Stimulated activated CD8-positive, alpha-beta memory T cell treated with anti-CD3 and anti-CD28 coated beads, Interleukin-2, amount 100 ng/mL, for 1 hour (primary cell): ENCODE measurements at regions not wholly inside any gene's neighbourhood (a gene's known extent, or its start where the extent isn't known, plus 50 kb on each side); places are given as distances from the start of the nearest gene placed in this dataset.

Source experiments
- DNase-seq, 2 donors: peaks; one replicate each; pipeline ENCODE4 v3.0.0-alpha.2; 2020; ENCODE audit warnings: low read depth in 2 of 2

DNA sequence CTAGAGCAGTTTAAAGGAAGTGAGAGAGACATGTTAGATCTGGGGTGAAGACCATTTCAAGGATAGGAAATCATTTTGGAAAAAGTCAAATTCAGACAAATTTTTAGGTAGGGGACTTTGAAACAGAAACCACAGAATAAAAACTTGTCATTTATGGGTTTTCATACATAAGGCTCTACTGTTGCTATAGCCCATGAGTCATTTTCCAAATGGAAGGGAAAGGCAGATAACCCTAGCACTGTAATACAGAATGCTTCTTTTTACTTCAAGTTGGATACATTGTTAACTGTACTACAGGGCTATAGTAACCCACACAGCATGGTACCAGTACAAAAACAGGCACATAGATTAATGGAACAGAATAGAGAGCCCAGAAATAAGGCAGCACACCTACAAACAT, 455.4 kb downstream of the EBF1 start:
- DNase-seq: no peak

DNA sequence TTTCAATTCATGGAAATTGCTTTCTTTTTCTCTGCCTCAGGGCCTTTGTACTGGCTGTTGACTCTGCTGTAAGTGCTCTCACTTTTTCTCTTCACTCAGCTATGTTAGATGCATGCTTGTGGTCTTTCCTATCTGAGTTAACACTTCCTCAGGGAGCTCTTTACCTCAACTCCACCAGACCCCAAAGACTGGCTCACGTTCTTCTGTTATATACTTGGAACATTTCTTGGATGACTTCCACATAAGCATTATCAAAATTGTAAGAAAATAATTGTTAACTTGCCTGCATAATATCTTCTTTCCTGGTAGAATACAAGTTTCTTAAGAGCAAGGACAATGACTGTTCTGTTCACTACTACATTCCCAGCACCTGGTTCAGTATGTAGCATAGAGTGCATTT, 455.9 kb downstream of the EBF1 start:
- DNase-seq: no peak

DNA sequence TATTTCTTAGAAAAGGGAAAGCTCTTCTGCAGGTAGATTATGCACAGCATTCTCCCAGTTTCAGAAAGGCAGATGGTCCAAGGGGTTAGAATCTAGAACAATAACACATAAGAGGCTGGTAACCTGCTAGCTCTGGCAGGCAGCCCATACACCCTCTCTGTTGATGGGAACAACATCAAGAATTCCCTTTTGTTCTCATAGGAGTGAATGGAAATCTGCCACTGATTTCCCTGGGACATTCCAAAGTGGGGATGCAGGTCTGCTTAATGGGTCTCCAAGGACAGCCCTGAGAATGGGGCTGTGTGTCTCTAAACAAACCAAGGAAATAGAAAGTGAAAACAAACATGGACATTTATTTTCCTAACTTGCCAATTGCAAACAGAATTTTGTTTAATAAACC, 456.8 kb downstream of the EBF1 start:
- DNase-seq: no peak

DNA sequence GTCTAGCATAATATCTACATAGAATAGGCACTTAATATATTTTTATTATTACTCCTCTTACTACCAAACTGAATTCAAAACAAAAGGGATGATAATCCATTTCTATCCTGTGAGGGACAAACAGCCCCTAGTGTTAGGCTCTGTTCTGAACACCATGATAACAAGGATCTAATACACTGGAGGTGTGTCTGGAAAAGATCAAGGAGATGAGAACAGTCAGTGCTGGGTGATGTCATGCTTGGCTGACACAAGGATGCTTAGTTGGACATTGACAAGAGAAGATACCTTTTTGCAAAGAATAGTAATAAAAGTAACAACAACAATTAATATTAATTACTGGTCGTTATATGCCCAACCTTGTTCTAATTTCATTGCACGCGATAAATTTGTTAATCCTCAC, 458.7 kb downstream of the EBF1 start:
- DNase-seq: no peak

DNA sequence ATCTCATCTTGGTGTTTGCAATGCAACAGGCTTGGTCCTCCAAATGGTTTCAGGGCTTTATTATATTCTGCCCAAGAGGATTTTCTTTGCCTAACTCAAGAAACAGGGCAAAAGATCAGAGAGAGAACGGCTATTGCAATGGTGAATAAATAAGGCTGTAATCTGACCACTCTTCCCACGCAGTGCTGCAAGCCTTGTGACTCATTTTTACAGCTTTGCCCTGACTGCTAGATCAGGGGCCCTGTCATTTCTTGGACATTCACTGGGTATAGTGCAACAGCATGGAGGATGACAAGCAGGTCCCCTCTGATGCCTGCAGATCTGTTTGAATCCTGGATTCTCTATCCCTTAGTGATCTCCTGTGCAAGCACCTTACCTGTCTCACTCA, 459.1 kb downstream of the EBF1 start:
- DNase-seq: no peak

DNA sequence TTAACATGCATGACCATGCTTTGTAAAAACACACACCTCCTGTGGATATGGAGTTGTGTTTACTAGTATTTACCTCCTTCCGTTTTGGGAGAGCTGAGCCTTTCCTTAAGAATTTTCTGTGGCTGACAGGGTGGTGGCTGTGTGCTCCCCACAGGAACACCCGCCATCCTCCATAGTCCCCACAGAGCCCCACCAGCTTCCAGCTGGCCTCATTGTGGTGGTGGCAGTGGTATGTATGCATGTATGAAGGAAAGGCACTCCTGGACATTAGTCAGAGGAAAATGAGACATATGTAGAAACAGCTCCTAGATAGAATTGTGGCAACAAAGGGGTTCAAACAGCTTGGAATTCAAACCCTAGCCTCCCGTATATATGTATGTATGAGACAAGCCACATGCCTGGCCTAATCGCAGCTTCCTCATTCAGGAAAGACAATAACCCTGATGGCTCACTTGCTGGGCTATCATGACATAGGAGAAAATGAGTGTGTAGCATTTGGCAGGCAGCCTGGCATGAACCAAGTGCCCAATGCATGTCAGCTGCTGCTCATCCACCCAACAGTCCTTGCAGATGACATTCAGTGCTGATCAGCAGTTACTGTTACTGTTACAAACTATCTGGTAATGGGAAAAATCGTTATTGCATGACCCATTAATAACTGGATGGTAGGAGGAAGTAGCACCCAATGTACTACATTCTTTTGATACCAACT, 459.7 kb downstream of the EBF1 start:
- no peak for DNase-seq

DNA sequence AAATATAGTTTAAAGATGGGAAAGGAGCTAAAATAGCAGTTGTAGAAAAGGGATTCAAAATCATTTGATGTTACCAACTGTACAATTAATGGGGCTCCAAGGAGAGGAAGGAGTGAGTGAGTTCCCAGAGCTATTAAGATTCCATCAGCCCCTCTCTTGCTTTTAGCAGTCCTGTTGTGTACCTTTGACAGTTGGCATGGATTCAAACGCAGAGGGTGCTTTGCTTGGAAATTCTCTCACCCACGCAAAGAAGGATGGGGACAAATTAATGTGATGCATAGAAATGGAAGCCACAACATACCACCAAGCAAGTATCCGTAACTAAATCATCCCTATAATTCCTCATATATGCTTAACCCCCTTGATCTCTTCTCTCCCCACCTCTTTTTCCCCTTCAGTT, 461.3 kb downstream of the EBF1 start:
- DNase-seq: no peak

DNA sequence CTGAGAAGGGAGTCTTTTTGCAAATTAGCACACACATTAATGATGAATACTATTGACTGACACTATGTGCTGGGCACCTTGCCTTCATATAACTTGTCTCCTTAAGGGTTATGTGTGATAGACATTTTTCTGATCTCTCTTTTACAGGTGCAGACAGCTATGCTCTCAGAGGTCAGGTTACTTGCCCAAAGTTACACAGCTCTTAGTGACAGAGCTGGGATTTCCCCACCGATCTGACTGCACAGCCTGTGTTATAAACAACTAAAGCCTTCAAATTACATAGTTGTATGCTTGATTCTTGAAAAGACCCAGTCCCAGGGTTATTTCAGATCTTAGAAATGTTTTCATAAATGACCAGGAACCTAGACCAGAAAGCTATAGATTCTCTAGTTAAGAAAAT, 462.7 kb downstream of the EBF1 start:
- DNase-seq: no peak

DNA sequence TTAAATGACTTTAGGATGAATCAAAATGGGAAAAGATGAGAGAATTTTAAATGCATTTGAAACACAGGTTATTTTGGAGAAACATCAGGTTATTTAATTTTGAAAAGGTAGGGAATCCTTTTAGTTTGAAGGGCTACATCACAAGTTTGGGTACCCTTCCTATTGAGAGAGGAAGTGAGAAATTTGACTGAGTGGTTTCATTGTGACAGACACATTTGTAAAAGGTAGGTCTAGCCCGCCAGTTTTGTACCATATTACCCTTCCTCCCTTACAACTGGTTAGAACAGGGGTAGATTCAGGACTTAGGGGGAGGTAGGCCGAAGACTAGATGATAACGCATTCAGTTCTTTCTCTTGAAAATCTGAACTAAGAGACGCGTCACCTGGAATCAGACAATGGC, 464.2 kb downstream of the EBF1 start:
- DNase-seq: no peak

DNA sequence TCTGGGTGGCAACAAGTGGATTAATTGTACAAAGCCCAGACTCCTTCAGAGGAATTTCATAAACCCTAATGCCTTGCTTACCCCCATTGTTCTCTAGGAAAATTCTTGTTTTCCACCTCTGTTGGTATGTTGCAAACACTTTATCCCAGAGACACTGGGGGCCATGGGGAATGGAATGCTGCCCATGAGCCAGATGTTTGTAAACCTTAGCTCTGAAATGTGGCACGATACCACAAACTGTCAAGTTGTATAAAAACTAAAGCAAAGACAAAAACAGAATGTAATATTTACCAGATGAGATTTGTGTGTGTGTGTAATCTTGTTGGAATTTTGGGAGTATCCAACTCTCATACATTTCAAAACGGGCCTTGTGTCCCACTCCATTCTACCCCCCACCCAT, 465.0 kb downstream of the EBF1 start:
- no peak for DNase-seq

DNA sequence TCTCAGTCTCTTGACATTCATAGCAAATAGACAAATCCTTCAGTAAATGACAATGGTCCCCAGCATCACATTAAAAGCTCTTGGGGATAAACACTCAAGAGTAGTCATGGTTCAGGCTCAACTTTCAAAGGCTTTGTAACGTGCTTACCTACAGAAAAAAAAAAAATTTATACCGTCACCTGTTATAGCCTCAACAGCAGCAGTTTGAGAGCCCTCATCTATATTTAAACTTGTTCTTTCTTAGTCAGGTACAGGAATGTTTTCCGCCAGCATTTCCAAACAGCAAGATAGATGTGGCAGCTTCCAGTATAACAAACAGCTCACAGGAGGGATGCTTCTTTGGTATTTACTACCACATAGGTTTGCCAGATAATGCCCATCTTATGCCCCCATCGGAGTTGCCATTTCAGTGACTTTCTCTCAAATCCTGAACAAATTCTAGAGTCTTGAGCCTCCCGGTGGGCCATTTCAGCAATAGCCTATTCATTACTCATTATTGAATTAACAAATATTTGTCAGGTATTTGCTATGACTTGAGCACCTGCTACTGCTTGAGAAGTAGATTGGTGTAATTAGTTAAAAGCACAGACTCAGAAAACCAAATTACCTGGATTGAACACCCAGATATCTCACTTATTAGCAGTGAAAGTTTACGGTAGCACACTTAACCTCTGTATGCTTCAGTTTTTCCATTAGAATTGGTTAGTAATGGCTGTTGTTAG, 470.0 kb downstream of the EBF1 start:
- DNase-seq: no peak

DNA sequence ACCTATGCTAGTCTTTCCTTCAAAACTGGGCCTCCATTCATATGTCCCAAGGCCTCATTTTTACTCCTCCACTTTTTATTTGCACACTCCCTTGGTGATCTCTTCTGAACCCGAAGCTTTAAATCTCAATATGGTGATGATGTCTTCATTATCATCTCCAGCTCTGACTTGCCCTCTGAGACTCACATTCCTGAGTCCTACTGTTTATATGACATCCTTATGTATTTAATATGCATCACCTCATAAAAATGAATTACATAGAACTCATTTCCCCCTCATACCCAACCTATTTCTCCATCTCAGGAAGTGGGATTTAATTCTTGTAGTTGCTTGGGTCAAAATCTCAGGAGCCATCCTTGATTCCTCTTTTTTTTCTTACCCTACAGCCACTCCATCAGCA, 473.0 kb downstream of the EBF1 start:
- no peak for DNase-seq

DNA sequence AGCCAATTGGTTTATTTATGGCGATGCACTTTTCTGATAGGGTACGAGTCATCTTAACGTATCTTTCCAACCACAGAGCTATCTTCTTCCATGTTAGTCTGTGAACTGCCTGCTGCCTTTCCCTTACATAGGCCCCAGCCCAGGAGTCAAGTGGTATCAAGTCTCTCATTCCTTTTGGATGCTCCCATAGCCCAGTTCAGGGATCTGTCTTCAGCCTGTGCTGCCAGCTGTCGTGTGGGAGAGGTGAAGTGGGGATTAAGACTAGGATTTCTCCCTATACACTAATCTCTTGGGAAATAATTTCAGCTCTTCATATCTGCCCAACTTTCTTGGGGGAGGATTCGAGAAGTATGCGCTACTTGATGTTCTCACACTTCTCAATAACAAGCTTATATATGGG, 475.7 kb downstream of the EBF1 start:
- DNase-seq: no peak

DNA sequence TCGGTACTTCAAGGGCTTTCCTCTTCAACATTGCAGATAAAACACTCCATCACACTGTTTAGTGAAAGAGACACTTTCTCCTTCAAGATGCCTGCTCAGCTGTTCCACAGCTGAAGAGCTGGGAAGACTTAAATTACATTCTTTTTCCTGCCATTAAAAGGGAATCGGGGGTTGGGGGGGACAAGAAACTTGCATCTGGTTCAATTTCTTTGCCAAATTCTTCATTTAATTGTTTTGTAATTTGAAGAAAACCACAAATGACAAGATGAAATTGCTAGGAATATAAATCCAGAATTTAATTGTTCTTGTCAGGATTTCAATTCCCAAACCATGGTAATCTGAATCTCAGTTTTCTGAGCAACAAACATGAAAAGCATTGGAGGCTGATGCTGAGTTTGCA, 478.3 kb downstream of the EBF1 start:
- no peak for DNase-seq

DNA sequence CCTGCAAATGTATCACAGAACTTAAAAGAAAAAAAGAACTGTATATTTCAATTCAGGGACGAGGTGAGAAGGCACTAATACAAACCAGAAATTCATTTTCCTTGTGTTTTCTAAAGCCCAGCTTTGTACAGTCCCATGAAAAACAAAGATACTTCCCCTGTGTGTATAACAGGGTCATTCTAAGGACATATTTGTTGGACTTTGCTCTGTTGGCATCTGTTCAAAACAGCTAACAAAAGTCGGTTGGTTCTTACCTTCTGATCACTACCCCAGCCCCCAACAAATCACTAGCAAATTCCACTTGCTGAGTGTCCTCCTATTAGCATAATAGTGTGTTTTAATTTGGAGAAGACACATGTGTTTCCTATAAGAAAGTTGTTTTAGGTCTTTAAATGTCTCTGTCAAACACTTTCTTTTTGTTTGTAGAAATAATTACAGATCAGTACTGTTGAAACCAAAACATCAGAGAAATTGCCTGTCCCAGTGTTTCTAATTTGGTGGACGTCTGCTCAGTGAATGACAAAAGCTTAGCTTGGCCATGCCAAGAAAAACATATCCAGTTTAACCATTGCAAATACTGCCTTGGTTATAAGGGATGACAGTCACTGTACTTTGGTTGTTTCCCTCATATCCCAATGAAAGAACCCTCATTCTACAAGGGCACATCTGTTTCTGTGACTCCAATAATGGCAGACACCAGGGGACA, 480.5 kb downstream of the EBF1 start:
- DNase-seq: no peak

DNA sequence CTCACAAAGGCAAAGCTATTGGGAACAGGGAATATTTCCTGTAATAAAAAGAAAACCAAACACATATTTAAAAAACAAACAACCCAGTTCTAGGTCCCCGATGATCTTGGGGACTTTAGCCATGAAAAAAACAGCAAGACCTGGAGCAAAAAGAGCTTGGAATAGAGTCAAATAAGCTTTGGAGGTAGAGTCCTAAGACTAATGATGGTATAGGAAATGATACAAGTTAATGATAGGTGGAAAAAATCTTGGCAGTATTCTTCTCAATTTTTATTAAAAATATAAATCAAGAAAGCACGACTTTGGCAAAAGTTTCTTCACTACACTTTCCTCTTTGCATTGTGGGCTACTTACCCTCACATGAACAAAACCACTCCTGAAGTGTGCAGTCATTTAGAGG, 481.5 kb downstream of the EBF1 start:
- no peak for DNase-seq

DNA sequence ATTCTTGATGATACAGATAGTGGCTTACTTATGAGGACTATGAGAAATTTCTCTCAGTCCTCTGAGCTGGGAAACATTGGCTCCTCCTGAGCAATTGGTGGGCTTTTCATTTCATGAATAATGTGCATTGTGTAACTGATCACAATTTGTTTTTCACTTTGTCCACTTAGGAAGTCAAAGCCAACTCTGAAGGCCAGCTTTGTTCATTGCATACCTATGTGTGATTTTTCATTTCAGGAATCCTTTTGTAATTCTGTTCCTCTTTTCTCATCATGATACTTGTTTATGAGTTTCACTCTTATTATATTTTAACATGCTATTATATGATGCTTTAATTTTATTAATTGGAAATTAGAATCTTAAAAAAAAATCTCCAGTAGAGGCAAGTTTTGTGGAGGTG, 483.0 kb downstream of the EBF1 start:
- no peak for DNase-seq

DNA sequence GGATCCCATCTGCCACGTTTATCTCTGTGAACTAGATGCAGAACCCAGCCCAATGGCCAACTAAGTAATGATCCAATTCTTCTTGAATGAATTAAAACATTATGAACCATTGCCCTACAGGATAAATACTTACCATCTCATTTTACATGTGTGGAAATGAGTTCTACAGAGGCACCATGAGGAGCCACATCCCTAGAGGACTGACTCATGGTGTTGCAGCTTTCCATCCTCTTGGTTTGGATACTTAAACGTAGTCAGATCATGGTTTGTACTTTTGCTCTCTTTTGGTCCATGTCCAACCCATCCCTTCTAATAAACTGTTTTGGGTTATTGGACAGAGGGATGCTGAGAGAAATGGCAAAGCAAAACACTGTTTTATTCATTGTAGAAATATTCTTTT, 484.8 kb downstream of the EBF1 start:
- DNase-seq: no peak

DNA sequence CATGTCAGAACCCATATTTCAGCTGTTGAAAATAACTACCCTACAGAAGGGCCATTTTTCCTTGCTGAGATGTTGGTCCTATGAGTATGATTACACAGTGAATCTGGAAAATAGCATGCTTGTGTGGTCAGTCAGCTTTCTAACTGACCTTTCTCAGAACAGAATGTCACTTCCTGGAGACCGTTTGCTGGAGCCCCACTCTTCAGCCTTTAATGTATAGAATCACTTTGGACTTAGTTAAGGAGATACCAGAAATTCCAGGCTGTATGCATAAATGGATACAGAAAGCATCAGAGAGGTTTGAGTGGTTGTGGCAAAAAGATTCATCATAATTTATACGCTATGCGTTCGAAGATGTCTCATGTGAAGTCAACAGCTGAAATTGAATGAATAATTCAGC, 488.1 kb downstream of the EBF1 start:
- DNase-seq: no peak

DNA sequence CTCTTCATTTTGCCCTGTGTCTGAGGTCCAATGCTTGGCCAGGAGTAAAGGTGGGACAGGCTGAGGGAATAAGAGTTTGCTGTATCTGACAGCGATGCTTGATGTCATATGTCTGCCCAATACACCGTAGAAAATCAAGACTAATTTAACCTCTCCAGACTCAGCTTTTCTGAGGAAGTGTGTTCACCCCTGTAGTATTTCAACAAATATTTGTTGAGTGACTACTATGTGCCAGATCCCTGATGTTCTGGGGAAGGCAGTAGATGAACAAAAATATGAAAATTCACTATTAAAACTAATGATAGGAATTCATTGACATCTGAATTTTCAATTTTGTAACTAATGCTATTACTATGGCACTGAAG, 489.7 kb downstream of the EBF1 start:
- DNase-seq: no peak

DNA sequence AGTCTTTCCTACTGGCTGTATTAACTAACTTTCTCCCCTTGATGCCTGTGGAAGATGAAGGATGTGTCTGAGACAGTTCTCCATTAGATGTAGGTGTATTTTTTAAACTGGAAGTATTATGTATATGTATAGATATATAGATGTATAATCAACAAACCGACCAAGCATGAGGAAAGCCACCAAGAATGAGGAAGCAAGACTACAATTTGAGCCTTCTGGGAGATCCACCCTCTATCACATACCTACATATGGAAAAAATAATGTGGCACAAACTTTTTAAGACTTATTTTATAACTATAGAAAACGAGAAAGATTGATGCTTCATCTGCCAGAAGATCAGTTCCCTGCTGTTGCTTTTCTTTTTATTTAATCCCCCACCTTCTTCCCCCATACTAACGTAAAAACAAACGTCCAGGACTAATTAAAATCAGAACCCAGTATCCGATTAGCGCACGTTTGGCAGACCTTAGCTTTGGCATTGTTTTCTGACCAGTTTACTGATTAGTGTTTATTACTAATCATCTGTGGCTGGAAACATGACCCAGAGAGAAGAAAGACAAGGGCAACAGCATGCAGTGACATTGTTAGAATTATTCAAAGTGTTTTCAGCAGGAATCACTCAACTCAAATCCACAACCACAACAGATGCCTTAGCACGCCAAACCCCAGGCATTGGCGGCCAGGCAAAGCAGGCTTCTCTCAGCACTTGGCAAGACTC, 490.2 kb downstream of the EBF1 start:
- no peak for DNase-seq

DNA sequence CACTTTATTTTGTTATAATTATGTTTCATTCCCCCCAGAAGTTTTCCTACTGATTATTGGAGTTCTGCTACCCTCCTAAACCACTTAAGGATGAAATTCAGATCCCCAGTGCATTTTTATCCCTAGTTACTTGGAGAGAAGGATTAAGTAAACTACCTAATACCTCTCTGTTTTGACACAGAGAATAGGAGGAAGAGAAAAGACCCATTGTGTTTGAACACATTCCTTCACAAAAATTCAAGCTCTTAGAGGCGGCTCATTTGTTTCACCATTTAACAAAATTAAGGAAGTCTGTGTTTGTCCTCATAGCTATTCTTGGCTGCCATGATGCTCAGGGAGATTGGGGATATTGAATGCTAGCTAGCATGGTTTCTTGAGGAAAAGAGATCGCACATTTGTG, 492.6 kb downstream of the EBF1 start:
- no peak for DNase-seq

DNA sequence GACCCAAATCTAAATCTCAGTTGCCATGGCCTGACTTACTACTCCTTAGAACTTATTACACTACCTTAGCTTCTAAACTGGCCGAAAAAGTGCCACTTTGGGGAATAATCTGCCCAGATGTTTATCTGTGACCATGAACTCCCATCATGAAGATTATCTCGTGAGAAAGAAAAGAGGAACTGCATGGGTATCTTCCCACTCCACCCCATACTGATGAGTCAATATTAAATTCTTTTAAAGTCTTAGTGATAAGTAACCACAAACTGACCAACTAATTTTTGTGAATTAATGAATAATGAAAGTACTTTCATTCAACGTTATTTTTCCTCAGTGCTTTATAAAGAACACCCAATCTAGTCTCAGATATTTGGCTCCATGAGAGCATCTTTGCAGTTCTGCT, 493.5 kb downstream of the EBF1 start:
- DNase-seq: no peak
